K562 (cell line): ENCODE measurements at regions not wholly inside any gene's neighbourhood (a gene's known extent, or its start where the extent isn't known, plus 50 kb on each side); places are given as distances from the start of the nearest gene placed in this dataset.

ENCODE experiments used
- CREB1 ChIP-seq, 2 experiments: sonication (generic) in 1 of 2; formaldehyde crosslinking in 1 of 2; IDR thresholded peaks; 2 replicates each; pipeline versions ENCODE4 v1.6.1 to v1.8.0; 2012 to 2022; ENCODE audit warnings: inconsistent platforms in 1 of 2, mild to moderate bottlenecking in 1 of 2, missing genetic modification reagents in 1 of 2, moderate library complexity in 1 of 2
- CTCF ChIP-seq, 3 experiments: IDR thresholded peaks in 2 of 3; conservative IDR thresholded peaks in 1 of 3; 2 replicates each; pipeline ENCODE4 v1.5.1; 2011 to 2012; ENCODE audit warnings: low read length in 3 of 3, mild to moderate bottlenecking in 3 of 3, control low read depth in 2 of 3, improper control_type of control experiment in 1 of 3, inconsistent platforms in 1 of 3, low read depth in 1 of 3, mixed read lengths in 1 of 3, moderate library complexity in 1 of 3; ENCODE audit not compliant: insufficient read depth in 2 of 3
- EZH2 ChIP-seq: IDR thresholded peaks from 2 replicates; pipeline ENCODE4 v1.6.1; 2012; ENCODE audit warnings: low read depth, mild to moderate bottlenecking, inconsistent platforms, low read length, borderline replicate concordance
- FOXK2 ChIP-seq, 2 experiments: fragments of 450-650 bp; IDR thresholded peaks in 1 of 2; conservative IDR thresholded peaks in 1 of 2; 2 replicates each; pipeline ENCODE4 v1.6.1; 2016; ENCODE audit warnings: low read depth in 2 of 2, mild to moderate bottlenecking in 1 of 2
- FOXP1 ChIP-seq: sonication (generic); formaldehyde crosslinking; IDR thresholded peaks from 2 replicates; pipeline ENCODE4 v1.8.0; 2022; ENCODE audit warnings: mild to moderate bottlenecking, missing genetic modification reagents
- JUN ChIP-seq, 2 experiments: sonication (generic) in 1 of 2; formaldehyde crosslinking in 1 of 2; IDR thresholded peaks; 2 replicates each; pipeline versions ENCODE4 v1.6.1 to v1.8.0; 2012 to 2022; ENCODE audit warnings: borderline replicate concordance in 2 of 2, mild to moderate bottlenecking in 2 of 2, improper control_type of control experiment in 1 of 2, low read depth in 1 of 2, low read length in 1 of 2, missing genetic modification reagents in 1 of 2
- RAD21 ChIP-seq, 2 experiments: fragments of 250-450 bp in 1 of 2; fragments of 450-650 bp in 1 of 2; sonication (Bioruptor Pico) in 1 of 2; formaldehyde crosslinking in 1 of 2; IDR thresholded peaks in 1 of 2; conservative IDR thresholded peaks in 1 of 2; 2 replicates each; pipeline versions ENCODE4 v1.4.0 to v1.8.0; 2020 to 2022; ENCODE audit warnings: mild to moderate bottlenecking in 2 of 2, moderate library complexity in 1 of 2
- REST ChIP-seq, 2 experiments: fragments of 450-650 bp; formaldehyde crosslinking in 1 of 2; IDR thresholded peaks; 2 replicates each; pipeline versions ENCODE4 v1.4.0 to v1.6.1; 2014 to 2020; ENCODE audit warnings: mild to moderate bottlenecking in 2 of 2, borderline replicate concordance in 1 of 2, low read depth in 1 of 2
- ZNF184 ChIP-seq: sonication (generic); formaldehyde crosslinking; IDR thresholded peaks from 2 replicates; pipeline ENCODE4 v1.5.0; 2020; ENCODE audit warnings: missing genetic modification reagents

- TF ChIP-seq REST (IDR thresholded peaks at IDR 0.05; ENCODE audit: borderline replicate concordance): no peak
- TF ChIP-seq REST (CRISPR knock-in tag; IDR thresholded peaks at IDR 0.05; ENCODE audit: low read depth): no peak
- TF ChIP-seq CREB1 (IDR thresholded peaks at IDR 0.05): no peak
- TF ChIP-seq CREB1 (CRISPR knock-in tag; IDR thresholded peaks at IDR 0.05): no peak
- TF ChIP-seq EZH2: no peak
- no peak for TF ChIP-seq FOXP1 (CRISPR knock-in tag)
- TF ChIP-seq CTCF (IDR thresholded peaks at IDR 0.05 in 2 of 3, conservative IDR thresholded peaks at IDR 0.05 in 1 of 3; ENCODE audit: insufficient read depth in 2 of 3, low read depth in 1 of 3, low read length in 3 of 3): no peak
- TF ChIP-seq ZNF184 (CRISPR knock-in tag): no peak
- no peak for TF ChIP-seq JUN (IDR thresholded peaks at IDR 0.05; ENCODE audit: borderline replicate concordance, low read depth, low read length)
- TF ChIP-seq JUN (CRISPR knock-in tag; IDR thresholded peaks at IDR 0.05; ENCODE audit: borderline replicate concordance): no peak
- TF ChIP-seq FOXK2 (conservative IDR thresholded peaks at IDR 0.05 in 1 of 2, IDR thresholded peaks at IDR 0.05 in 1 of 2; ENCODE audit: low read depth in 2 of 2): no peak
- TF ChIP-seq RAD21 (CRISPR knock-in tag; conservative IDR thresholded peaks at IDR 0.05 in 1 of 2, IDR thresholded peaks at IDR 0.05 in 1 of 2): no peak
Observed at GRCh38 chr9:115690786-115691496, 462.6 kb upstream of the PAPPA start.
